Nephron (organoid): ENCODE measurements at regions not wholly inside any gene's neighbourhood (a gene's known extent, or its start where the extent isn't known, plus 50 kb on each side); places are given as distances from the start of the nearest gene placed in this dataset.

Source experiments
- H3K27ac Mint-ChIP-seq, 3 experiments: 2 replicates each; pipeline ENCODE4 v1.8.0; 2020; ENCODE audit warnings: mixed read lengths in 3 of 3, mild to moderate bottlenecking in 2 of 3, moderate library complexity in 1 of 3
- H3K27me3 Mint-ChIP-seq: 2 replicates; pipeline ENCODE4 v1.8.0; 2021; ENCODE audit warnings: low read depth, mild to moderate bottlenecking, moderate library complexity, mixed read lengths
- H3K36me3 Mint-ChIP-seq: 2 replicates; pipeline ENCODE4 v1.8.0; 2020; ENCODE audit warnings: low read depth, mixed read lengths
- H3K4me1 Mint-ChIP-seq: 2 replicates; pipeline ENCODE4 v1.8.0; 2020; ENCODE audit warnings: mixed read lengths
- H3K4me3 Mint-ChIP-seq, 3 experiments: 2 replicates each; pipeline ENCODE4 v1.8.0; 2020; ENCODE audit warnings: mild to moderate bottlenecking in 3 of 3, mixed read lengths in 3 of 3, moderate library complexity in 2 of 3
- H3K9me3 Mint-ChIP-seq: 2 replicates; pipeline ENCODE4 v1.8.0; 2020; ENCODE audit warnings: mixed read lengths
- TF ChIP-seq, protein P1 (sequence below), 3 experiments: fragments of 200-600 bp; sonication (generic); IDR thresholded peaks; one replicate each; pipeline ENCODE4 v1.5.0; 2021; ENCODE audit warnings: antibody characterized with exemption in 3 of 3; ENCODE audit not compliant: unreplicated experiment in 3 of 3

DNA sequence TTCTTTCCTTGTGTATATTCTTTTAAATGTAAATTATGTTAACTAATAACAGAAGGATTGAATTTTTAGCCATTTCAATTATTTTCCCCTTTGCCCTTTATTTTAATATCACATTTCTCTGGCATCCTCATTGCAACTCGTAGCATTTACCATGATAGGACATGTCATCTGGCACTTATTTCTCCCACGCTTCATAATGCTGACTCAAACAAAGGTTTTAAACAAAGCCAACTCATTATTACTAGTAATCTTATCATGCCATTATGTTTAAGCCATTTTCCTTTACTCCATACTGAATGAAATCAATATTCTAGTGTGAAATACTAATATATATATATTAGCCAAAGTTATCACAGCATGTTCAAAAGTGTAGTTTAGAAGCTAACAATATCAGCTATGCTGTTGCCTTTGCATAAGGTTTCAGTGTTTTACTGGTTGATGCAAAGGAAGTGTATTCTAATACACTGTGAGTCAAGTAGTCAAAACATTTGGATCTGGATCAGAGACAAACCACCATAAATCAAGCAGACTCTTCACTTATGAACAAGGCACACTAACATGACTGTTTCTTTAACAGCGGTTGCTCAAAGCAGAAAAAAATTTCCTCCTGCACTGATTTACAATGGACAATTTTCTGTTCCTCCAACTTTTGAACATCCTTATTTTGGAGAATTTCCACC lies 281.6 kb downstream of the SLC7A11 start:
- Mint-ChIP-seq H3K36me3 (no peaks in the 10 kb centered on the region), H3K27me3 (no peaks in the 10 kb centered on the region), H3K4me1 (peaks cover 11% of the 10 kb centered on the region), H3K4me3 (no peak overlapping the region), H3K9me3 (no peaks in the 10 kb centered on the region), H3K27ac (peak overlapping the region; percentile 5 to 54 (median 11))
- TF ChIP-seq, protein P1, sequence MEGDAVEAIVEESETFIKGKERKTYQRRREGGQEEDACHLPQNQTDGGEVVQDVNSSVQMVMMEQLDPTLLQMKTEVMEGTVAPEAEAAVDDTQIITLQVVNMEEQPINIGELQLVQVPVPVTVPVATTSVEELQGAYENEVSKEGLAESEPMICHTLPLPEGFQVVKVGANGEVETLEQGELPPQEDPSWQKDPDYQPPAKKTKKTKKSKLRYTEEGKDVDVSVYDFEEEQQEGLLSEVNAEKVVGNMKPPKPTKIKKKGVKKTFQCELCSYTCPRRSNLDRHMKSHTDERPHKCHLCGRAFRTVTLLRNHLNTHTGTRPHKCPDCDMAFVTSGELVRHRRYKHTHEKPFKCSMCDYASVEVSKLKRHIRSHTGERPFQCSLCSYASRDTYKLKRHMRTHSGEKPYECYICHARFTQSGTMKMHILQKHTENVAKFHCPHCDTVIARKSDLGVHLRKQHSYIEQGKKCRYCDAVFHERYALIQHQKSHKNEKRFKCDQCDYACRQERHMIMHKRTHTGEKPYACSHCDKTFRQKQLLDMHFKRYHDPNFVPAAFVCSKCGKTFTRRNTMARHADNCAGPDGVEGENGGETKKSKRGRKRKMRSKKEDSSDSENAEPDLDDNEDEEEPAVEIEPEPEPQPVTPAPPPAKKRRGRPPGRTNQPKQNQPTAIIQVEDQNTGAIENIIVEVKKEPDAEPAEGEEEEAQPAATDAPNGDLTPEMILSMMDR (IDR thresholded peaks at IDR 0.05; ENCODE audit: unreplicated experiment in 3 of 3): no peak

DNA sequence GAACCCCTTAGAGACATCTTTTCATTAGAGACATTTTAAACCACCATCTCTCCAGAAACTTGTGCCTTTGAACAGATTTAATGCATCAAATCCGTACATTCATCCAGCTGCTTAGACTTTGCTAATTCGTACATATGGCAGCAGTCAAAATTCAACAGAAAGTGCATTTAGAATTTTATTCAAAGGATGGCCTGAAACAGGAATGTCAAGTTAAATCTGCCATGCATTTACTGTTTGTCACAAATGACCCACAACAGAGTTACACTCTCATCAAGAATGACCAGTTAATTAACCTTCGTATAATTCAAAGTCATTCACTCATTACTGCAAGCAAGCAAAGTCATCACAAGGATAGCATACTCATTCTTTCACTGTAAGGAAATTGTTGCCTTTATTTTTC lies 284.3 kb downstream of the SLC7A11 start:
- H3K4me3 Mint-ChIP-seq: no peak overlapping the region
- H3K4me1 Mint-ChIP-seq: peaks cover 11% of the 10 kb centered on the region
- no peaks in the 10 kb centered on the region for H3K9me3 Mint-ChIP-seq
- H3K27me3 Mint-ChIP-seq: no peaks in the 10 kb centered on the region
- no peaks in the 10 kb centered on the region for H3K36me3 Mint-ChIP-seq
- peak overlapping the region; percentile 4 to 32 (median 16) for H3K27ac Mint-ChIP-seq
- TF ChIP-seq, protein P1 (IDR thresholded peaks at IDR 0.05; ENCODE audit: unreplicated experiment in 3 of 3): no peak

DNA sequence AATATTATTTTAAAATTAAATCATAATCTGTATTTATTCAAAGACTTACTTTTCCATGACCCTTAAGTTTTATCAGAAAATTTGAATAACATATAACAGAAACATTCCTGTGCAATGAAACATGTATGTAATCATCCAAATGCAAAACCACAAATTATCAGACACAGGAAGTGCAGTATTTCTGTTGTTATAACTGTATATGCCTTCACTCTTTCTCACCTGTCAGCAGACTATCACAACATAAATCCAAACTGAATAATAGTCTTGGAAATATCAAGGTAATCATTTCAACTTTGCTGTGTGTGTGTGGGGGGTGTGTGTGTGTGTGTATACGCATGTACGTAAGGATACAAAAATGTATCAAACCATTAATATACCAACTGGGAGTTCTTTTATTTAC lies 285.9 kb downstream of the SLC7A11 start:
- TF ChIP-seq, protein P1 (IDR thresholded peaks at IDR 0.05; ENCODE audit: unreplicated experiment in 3 of 3): no peak
- Mint-ChIP-seq H3K4me3 (no peak overlapping the region), H3K36me3 (no peaks in the 10 kb centered on the region), H3K27me3 (no peaks in the 10 kb centered on the region), H3K9me3 (no peaks in the 10 kb centered on the region), H3K4me1 (peaks cover 11% of the 10 kb centered on the region), H3K27ac (no peak overlapping the region)

DNA sequence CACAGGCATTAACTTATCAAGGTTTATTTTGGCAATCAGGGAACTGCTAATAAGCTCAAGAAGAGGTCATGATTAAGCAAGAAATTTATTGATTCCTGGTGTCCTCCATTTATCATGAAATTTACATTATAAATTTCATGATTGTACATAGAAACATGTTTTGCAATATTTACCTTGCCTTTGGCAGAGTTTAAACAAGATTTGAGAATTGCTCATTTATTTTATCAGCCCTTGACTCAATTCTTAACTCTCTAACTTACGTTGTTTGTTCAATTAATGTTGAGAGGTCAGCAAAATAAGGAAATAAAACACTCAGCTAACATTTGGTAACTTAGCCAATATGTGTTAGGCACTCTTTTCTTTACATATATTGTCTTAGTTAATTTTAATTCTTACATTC lies 286.6 kb downstream of the SLC7A11 start:
- H3K27ac Mint-ChIP-seq: no peak overlapping the region
- H3K36me3 Mint-ChIP-seq: no peaks in the 10 kb centered on the region
- no peaks in the 10 kb centered on the region for H3K27me3 Mint-ChIP-seq
- no peak overlapping the region for H3K4me3 Mint-ChIP-seq
- TF ChIP-seq, protein P1 (IDR thresholded peaks at IDR 0.05; ENCODE audit: unreplicated experiment in 3 of 3): no peak
- H3K4me1 Mint-ChIP-seq: peaks cover 6% of the 10 kb centered on the region
- no peaks in the 10 kb centered on the region for H3K9me3 Mint-ChIP-seq

DNA sequence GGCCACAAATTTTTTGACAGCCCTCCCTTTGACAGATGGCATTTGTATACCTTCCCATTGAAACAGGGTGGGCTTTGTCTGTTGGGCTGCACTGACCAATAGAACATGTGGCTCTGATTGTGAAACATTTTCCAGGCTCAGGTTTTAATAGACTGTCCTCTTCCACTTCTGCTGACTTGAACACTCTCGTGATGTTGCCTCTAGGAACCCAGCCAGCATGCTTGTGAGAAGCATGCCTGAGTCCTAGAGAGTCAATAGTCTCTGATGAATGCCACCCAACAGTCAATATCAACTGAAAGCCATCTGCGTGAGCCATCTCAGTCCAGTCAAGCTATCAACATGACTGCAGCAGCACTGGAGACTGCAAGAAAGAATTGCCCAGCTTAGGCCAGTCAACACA lies 290.0 kb downstream of the SLC7A11 start:
- Mint-ChIP-seq H3K27me3 (no peaks in the 10 kb centered on the region), H3K27ac (no peak overlapping the region), H3K36me3 (no peaks in the 10 kb centered on the region), H3K9me3 (peaks cover 11% of the 10 kb centered on the region), H3K4me1 (no peaks in the 10 kb centered on the region), H3K4me3 (no peak overlapping the region)
- TF ChIP-seq, protein P1 (IDR thresholded peaks at IDR 0.05; ENCODE audit: unreplicated experiment in 3 of 3): no peak

DNA sequence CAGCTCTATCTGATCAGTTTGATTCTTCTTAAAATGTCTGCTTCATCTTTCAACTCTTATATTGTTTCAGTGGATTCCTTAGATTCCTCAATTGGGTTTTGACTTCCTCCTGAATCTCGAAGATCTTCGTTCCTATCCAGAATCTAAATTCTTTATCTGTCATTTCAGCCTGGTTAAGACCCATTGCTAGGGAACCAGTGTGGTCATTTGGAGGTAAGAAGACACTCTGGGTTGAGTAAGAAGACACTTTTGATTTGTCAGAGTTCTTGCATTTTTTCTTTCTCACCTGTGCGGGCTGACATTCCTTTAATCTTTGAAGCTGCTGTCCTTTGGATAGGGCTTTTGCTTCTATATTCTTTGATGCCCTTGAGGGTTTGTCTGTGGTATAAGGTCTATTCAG lies 291.9 kb downstream of the SLC7A11 start:
- Mint-ChIP-seq H3K27ac (no peak overlapping the region), H3K36me3 (no peaks in the 10 kb centered on the region), H3K9me3 (peaks cover 11% of the 10 kb centered on the region), H3K27me3 (no peaks in the 10 kb centered on the region), H3K4me1 (no peaks in the 10 kb centered on the region), H3K4me3 (no peak overlapping the region)
- TF ChIP-seq, protein P1 (IDR thresholded peaks at IDR 0.05; ENCODE audit: unreplicated experiment in 3 of 3): no peak
